GM23338 (cell line): ENCODE measurements at regions not wholly inside any gene's neighbourhood (a gene's known extent, or its start where the extent isn't known, plus 50 kb on each side); places are given as distances from the start of the nearest gene placed in this dataset.
A peak's percentile ranks its signal among the peaks of the same experiment; 100 is the strongest.
"Not testable (repeated sequence)": the region's sequence is repeated elsewhere in the genome, so short reads cannot be mapped to it uniquely, and the experiment has no call there.

Source experiments
- ATAC-seq: fragments of 200-7000 bp; cut with Tn5 transposase; 3 replicates; pipeline ENCODE4 v1.9.1; 2020
- DNase-seq: peaks from one replicate; pipeline ENCODE4 v3.0.0-alpha.2; 2015; ENCODE audit warnings: low spot score
- H2AFZ ChIP-seq: fragments of 200-600 bp; sonication (generic); 2 replicates; pipeline ENCODE4 v1.8.0; 2016; ENCODE audit warnings: antibody characterized with exemption, mild to moderate bottlenecking, moderate library complexity
- H3F3A ChIP-seq: fragments of 200-600 bp; sonication (generic); replicated peaks from 2 replicates; pipeline ENCODE4 v1.8.0; 2017; ENCODE audit warnings: antibody characterized with exemption, mixed run types, low read depth
- H3K27ac ChIP-seq: fragments of 200-600 bp; sonication (generic); 2 replicates; pipeline ENCODE4 v1.6.1; 2016; ENCODE audit warnings: low read depth
- H3K27me3 ChIP-seq: fragments of 200-600 bp; sonication (generic); 2 replicates; pipeline ENCODE4 v1.8.0; 2016; ENCODE audit warnings: mild to moderate bottlenecking, mixed run types, moderate library complexity; ENCODE audit not compliant: insufficient read depth
- H3K36me3 ChIP-seq: fragments of 200-600 bp; sonication (generic); 2 replicates; pipeline ENCODE4 v1.8.0; 2016; ENCODE audit warnings: mild to moderate bottlenecking; ENCODE audit not compliant: insufficient read depth
- H3K4me1 ChIP-seq: fragments of 200-600 bp; sonication (generic); 2 replicates; pipeline ENCODE4 v1.8.0; 2016; ENCODE audit warnings: mild to moderate bottlenecking, moderate library complexity; ENCODE audit not compliant: insufficient read depth
- H3K4me2 ChIP-seq: fragments of 200-600 bp; sonication (generic); 2 replicates; pipeline ENCODE4 v1.7.1; 2017; ENCODE audit warnings: mixed run types
- H3K4me3 ChIP-seq: fragments of 200-600 bp; sonication (generic); 2 replicates; pipeline ENCODE4 v1.6.1; 2016; ENCODE audit warnings: mixed run types
- H3K79me2 ChIP-seq: fragments of 200-600 bp; sonication (generic); replicated peaks from 2 replicates; pipeline ENCODE4 v1.8.0; 2017; ENCODE audit warnings: mild to moderate bottlenecking; ENCODE audit not compliant: insufficient read depth
- H3K9me2 ChIP-seq: fragments of 200-600 bp; sonication (generic); 2 replicates; pipeline ENCODE4 v1.8.0; 2017; ENCODE audit not compliant: insufficient read depth
- H4K20me1 ChIP-seq: fragments of 200-600 bp; sonication (generic); replicated peaks from 2 replicates; pipeline ENCODE4 v1.8.0; 2017; ENCODE audit warnings: mild to moderate bottlenecking; ENCODE audit not compliant: insufficient read depth
- H3K27ac Mint-ChIP-seq: 2 replicates; pipeline ENCODE4 v1.8.0; 2020; ENCODE audit warnings: inconsistent platforms, mild to moderate bottlenecking, moderate library complexity, mixed read lengths
- H3K27me3 Mint-ChIP-seq: 3 replicates; pipeline ENCODE4 v1.8.0; 2022; ENCODE audit warnings: low read depth, mild to moderate bottlenecking, moderate library complexity, mixed read lengths, inconsistent platforms; ENCODE audit not compliant: insufficient read depth, poor library complexity
- H3K36me3 Mint-ChIP-seq: 3 replicates; pipeline ENCODE4 v1.8.0; 2021; ENCODE audit warnings: low read depth, mild to moderate bottlenecking, inconsistent platforms, moderate library complexity, mixed read lengths
- H3K4me1 Mint-ChIP-seq: 3 replicates; pipeline ENCODE4 v1.8.0; 2020; ENCODE audit warnings: mild to moderate bottlenecking, inconsistent platforms, mixed read lengths
- H3K4me3 Mint-ChIP-seq: 3 replicates; pipeline ENCODE4 v1.8.0; 2021; ENCODE audit warnings: moderate library complexity, mild to moderate bottlenecking, inconsistent platforms, mixed read lengths
- H3K9me3 Mint-ChIP-seq: 3 replicates; pipeline ENCODE4 v1.8.0; 2020; ENCODE audit warnings: moderate library complexity, mild to moderate bottlenecking, inconsistent platforms, mixed read lengths
- CREB1 ChIP-seq: fragments of 250-450 bp; sonication (Bioruptor Pico); IDR thresholded peaks from 2 replicates; pipeline ENCODE4 v1.5.0; 2020; ENCODE audit warnings: low read depth, mild to moderate bottlenecking, moderate library complexity
- CTCF ChIP-seq, 2 experiments: fragments of 200-600 bp in 1 of 2; sonication (generic) in 1 of 2; conservative IDR thresholded peaks; 2 replicates each; pipeline versions ENCODE4 v1.5.1 to v1.6.1; 2016 to 2017; ENCODE audit warnings: antibody characterized with exemption in 2 of 2, low read depth in 2 of 2, mild to moderate bottlenecking in 2 of 2, moderate library complexity in 1 of 2
- EZH2phosphoT487 ChIP-seq: fragments of 200-600 bp; sonication (generic); IDR thresholded peaks from one replicate; pipeline ENCODE4 v1.8.1; 2018; ENCODE audit warnings: antibody characterized with exemption; ENCODE audit not compliant: unreplicated experiment
- REST ChIP-seq: IDR thresholded peaks from one replicate; pipeline ENCODE4 v1.6.1; 2018; ENCODE audit warnings: antibody characterized with exemption; ENCODE audit not compliant: unreplicated experiment
- ZNF114 ChIP-seq: fragments of 250-450 bp; sonication (Bioruptor Pico); IDR thresholded peaks from 2 replicates; pipeline ENCODE4 v1.5.0; 2020; ENCODE audit warnings: mild to moderate bottlenecking, moderate library complexity
- ZNF462 ChIP-seq: fragments of 250-450 bp; sonication (Bioruptor Pico); IDR thresholded peaks from 2 replicates; pipeline ENCODE4 v1.5.0; 2020; ENCODE audit warnings: mild to moderate bottlenecking, moderate library complexity

- not testable (repeated sequence) for H3K27me3 Mint-ChIP-seq, H3K4me2 ChIP-seq, H3K9me2 ChIP-seq, H3K4me3 Mint-ChIP-seq, H3K4me3 ChIP-seq, H3K79me2 ChIP-seq, H4K20me1 ChIP-seq, H2AFZ ChIP-seq, H3K27me3 ChIP-seq, H3K27ac ChIP-seq, ATAC-seq, H3K4me1 ChIP-seq, H3K4me1 Mint-ChIP-seq, H3F3A ChIP-seq, H3K27ac Mint-ChIP-seq
- H3K36me3 Mint-ChIP-seq, result peaks cover 46% of the 10 kb centered on the region
- H3K36me3 ChIP-seq, result peaks cover 22% of the 10 kb centered on the region
- peak; percentile 23 for DNase-seq
- H3K9me3 Mint-ChIP-seq, result peaks cover 74% of the 10 kb centered on the region
- TF ChIP-seq CTCF (conservative IDR thresholded peaks at IDR 0.05; ENCODE audit: low read depth in 2 of 2), result peak; percentile 19 to 27; a peak in 3 of 4 replicates
Measured at GRCh38 chr6:66258731-66259487, 551.9 kb upstream of the EYS start.

- Histone ChIP-seq H2AFZ (no peak overlapping the region), H3K27ac (no peak overlapping the region), H4K20me1 (no peaks in the 10 kb centered on the region), H3K79me2 (no peaks in the 10 kb centered on the region), H3K9me2 (no peaks in the 10 kb centered on the region), H3F3A (no peaks in the 10 kb centered on the region), H3K4me2 (no peak overlapping the region), H3K4me3 (no peak overlapping the region), H3K36me3 (0 out of 2 replicates have a peak, but pooled peaks cover 6% of the 10 kb centered on the region), H3K27me3 (no peaks in the 10 kb centered on the region), H3K4me1 (no peaks in the 10 kb centered on the region)
- Mint-ChIP-seq H3K9me3 (peaks cover 31% of the 10 kb centered on the region; the same call in 2 of the 3 replicates), H3K27ac (no peak overlapping the region), H3K27me3 (no peaks in the 10 kb centered on the region), H3K4me3 (no peak overlapping the region), H3K4me1 (no peaks in the 10 kb centered on the region), H3K36me3 (peaks cover 10% of the 10 kb centered on the region; the same call in 1 of the 3 replicates)
- ATAC-seq (no peak), DNase-seq (no peak)
- no peak for TF ChIP-seq CTCF (conservative IDR thresholded peaks at IDR 0.05; ENCODE audit: low read depth in 2 of 2)
- TF ChIP-seq EZH2phosphoT487, result no peak
- no peak for TF ChIP-seq REST
- no peak for TF ChIP-seq ZNF462 (CRISPR knock-in tag)
- no peak for TF ChIP-seq ZNF114 (CRISPR knock-in tag)
- TF ChIP-seq CREB1 (CRISPR knock-in tag), result no peak
Measured at GRCh38 chr6:66245231-66245630, 538.2 kb upstream of the EYS start.
